ENCODE measurements at regions not wholly inside any gene's neighbourhood (a gene's known extent, or its start where the extent isn't known, plus 50 kb on each side); places are given as distances from the start of the nearest gene placed in this dataset.

DNA sequence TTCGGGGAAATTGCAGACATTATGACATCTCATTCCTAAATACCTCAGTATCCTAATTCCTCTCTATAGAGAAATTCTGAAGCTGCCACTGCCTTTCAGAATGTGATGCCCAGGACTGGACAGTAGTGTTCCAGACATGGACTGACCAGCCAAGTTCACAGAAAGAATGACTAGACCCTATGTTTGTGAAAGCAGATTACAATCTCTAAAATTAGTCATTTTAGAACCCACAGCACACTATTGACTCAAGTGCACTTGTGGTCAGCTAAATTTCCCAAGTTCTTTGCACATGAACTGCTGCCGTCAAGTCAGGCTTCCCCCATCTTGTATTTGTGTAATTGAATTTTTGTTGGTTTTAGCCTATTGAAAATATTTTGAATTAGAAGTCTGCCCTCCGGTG lies 81.0 kb upstream of the ESX1 start:
- H3K4me2 ChIP-seq (ENCODE audit: low read length), result no peak overlapping the region
- no peaks in the 10 kb centered on the region for H3K36me3 ChIP-seq (replicated peaks; ENCODE audit: low read depth, low read length)
- no peaks in the 10 kb centered on the region for H3K4me1 ChIP-seq (ENCODE audit: low read length)

DNA sequence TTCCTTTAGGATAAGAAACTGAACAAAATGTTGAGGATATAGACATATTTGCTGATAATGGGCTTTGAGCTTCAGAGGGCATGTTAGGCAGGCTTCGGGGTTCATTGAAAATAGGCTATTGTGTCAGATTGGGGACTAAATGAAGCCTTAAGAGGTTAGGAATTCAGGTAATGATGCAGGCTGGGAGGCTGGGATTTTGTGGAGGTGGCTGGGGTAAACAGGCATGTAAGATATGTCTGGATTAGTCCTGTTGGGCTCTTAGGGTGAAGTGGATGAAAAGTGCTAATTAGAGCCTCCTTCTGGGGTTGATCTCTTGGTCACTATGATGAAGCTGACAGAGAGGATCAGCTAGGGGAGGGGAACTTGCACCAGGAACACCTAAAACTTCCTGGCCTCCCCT lies 80.2 kb upstream of the ESX1 start:
- Histone ChIP-seq H4K20me1 (ENCODE audit: insufficient read depth, low read length) (no peaks in the 10 kb centered on the region), H3K79me2 (ENCODE audit: low read length) (no peaks in the 10 kb centered on the region), H3K36me3 (replicated peaks; ENCODE audit: low read depth, low read length) (no peaks in the 10 kb centered on the region), H3K9me3 (ENCODE audit: insufficient read depth, low read length) (no peaks in the 10 kb centered on the region), H3K9ac (ENCODE audit: low read length) (no peak overlapping the region), H3K27ac (ENCODE audit: low read length) (no peak overlapping the region), H3K27me3 (ENCODE audit: low read depth, low read length) (no peaks in the 10 kb centered on the region), H3K4me1 (ENCODE audit: low read length) (no peaks in the 10 kb centered on the region), H2AFZ (ENCODE audit: low read depth, low read length) (no peak overlapping the region), H3K4me2 (ENCODE audit: low read length) (no peak overlapping the region), H3K4me3 (ENCODE audit: low read length) (no peak overlapping the region)
- TF ChIP-seq EZH2phosphoT487 (IDR thresholded peaks at IDR 0.05; ENCODE audit: low read depth) (no peak), CTCF (IDR thresholded peaks at IDR 0.05; ENCODE audit: low read depth, low read length) (no peak)

More for the DNA sequence above, 81.0 kb upstream of the ESX1 start:
- Histone ChIP-seq H3K4me3 (ENCODE audit: low read length) (no peak overlapping the region), H3K27me3 (ENCODE audit: low read depth, low read length) (no peaks in the 10 kb centered on the region), H3K79me2 (ENCODE audit: low read length) (no peaks in the 10 kb centered on the region), H3K9me3 (ENCODE audit: insufficient read depth, low read length) (no peaks in the 10 kb centered on the region), H4K20me1 (ENCODE audit: insufficient read depth, low read length) (no peaks in the 10 kb centered on the region), H3K9ac (ENCODE audit: low read length) (no peak overlapping the region), H3K27ac (ENCODE audit: low read length) (no peak overlapping the region), H2AFZ (ENCODE audit: low read depth, low read length) (no peak overlapping the region)
- TF ChIP-seq EZH2phosphoT487 (IDR thresholded peaks at IDR 0.05; ENCODE audit: low read depth) (no peak), CTCF (IDR thresholded peaks at IDR 0.05; ENCODE audit: low read depth, low read length) (no peak)

DNA sequence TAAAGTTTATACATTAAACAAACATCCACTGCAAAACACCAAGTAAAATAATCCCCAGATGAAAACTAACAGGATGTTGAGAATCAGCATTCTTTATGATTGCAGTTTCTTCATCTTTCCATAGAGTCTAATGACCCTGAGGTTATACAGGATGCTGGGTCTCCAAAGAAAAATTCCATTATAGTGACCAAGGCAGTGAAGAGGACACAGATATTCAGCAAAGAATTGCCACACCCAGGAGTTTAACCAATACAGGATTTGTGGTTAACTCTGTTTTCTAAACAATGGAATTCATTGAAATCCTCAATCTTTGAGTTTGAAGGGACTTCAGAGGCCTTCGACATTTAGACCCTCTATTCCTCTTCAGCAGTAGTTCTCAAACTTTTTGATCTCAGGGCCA lies 76.2 kb upstream of the ESX1 start:
- no peak for TF ChIP-seq CTCF (IDR thresholded peaks at IDR 0.05; ENCODE audit: low read depth, low read length)
- TF ChIP-seq EZH2phosphoT487 (IDR thresholded peaks at IDR 0.05; ENCODE audit: low read depth), result no peak
- H3K4me2 ChIP-seq (ENCODE audit: low read length), result no peak overlapping the region
- H3K4me1 ChIP-seq (ENCODE audit: low read length), result no peaks in the 10 kb centered on the region
- no peaks in the 10 kb centered on the region for H4K20me1 ChIP-seq (ENCODE audit: insufficient read depth, low read length)
- no peaks in the 10 kb centered on the region for H3K36me3 ChIP-seq (replicated peaks; ENCODE audit: low read depth, low read length)
- H3K4me3 ChIP-seq (ENCODE audit: low read length), result no peak overlapping the region
- no peaks in the 10 kb centered on the region for H3K9me3 ChIP-seq (ENCODE audit: insufficient read depth, low read length)
- no peak overlapping the region for H2AFZ ChIP-seq (ENCODE audit: low read depth, low read length)
- H3K27me3 ChIP-seq (ENCODE audit: low read depth, low read length), result no peaks in the 10 kb centered on the region
- H3K9ac ChIP-seq (ENCODE audit: low read length), result no peak overlapping the region
- no peak overlapping the region for H3K27ac ChIP-seq (ENCODE audit: low read length)
- H3K79me2 ChIP-seq (ENCODE audit: low read length), result no peaks in the 10 kb centered on the region

- H3K4me3 ChIP-seq (ENCODE audit: low read length), result no peak overlapping the region
- H3K4me1 ChIP-seq (ENCODE audit: low read length), result no peaks in the 10 kb centered on the region
- H3K27me3 ChIP-seq (ENCODE audit: low read depth, low read length), result no peaks in the 10 kb centered on the region
- H3K36me3 ChIP-seq (replicated peaks; ENCODE audit: low read depth, low read length), result no peaks in the 10 kb centered on the region
- H3K9me3 ChIP-seq (ENCODE audit: insufficient read depth, low read length), result no peaks in the 10 kb centered on the region
- no peak for TF ChIP-seq EZH2phosphoT487 (IDR thresholded peaks at IDR 0.05; ENCODE audit: low read depth)
- TF ChIP-seq CTCF (IDR thresholded peaks at IDR 0.05; ENCODE audit: low read depth, low read length), result no peak
- H3K79me2 ChIP-seq (ENCODE audit: low read length), result no peaks in the 10 kb centered on the region
- H3K9ac ChIP-seq (ENCODE audit: low read length), result no peak overlapping the region
- H2AFZ ChIP-seq (ENCODE audit: low read depth, low read length), result no peak overlapping the region
- no peak overlapping the region for H3K4me2 ChIP-seq (ENCODE audit: low read length)
- H4K20me1 ChIP-seq (ENCODE audit: insufficient read depth, low read length), result no peaks in the 10 kb centered on the region
- H3K27ac ChIP-seq (ENCODE audit: low read length), result no peak overlapping the region
Observed at GRCh38 chrX:104329731-104330130, 75.0 kb upstream of the ESX1 start.

Measured in OCI-LY3 (cell line).